SH-SY5Y (cell line): ENCODE measurements at regions not wholly inside any gene's neighbourhood (a gene's known extent, or its start where the extent isn't known, plus 50 kb on each side); places are given as distances from the start of the nearest gene placed in this dataset.

Experiments used
- GATA2 ChIP-seq: IDR thresholded peaks from 2 replicates; pipeline ENCODE4 v1.6.1; 2011; ENCODE audit warnings: mild to moderate bottlenecking, low read depth, low read length
- GATA3 ChIP-seq: IDR thresholded peaks from 2 replicates; pipeline ENCODE4 v1.6.1; 2011; ENCODE audit warnings: low read depth, mild to moderate bottlenecking, low read length, moderate library complexity

DNA sequence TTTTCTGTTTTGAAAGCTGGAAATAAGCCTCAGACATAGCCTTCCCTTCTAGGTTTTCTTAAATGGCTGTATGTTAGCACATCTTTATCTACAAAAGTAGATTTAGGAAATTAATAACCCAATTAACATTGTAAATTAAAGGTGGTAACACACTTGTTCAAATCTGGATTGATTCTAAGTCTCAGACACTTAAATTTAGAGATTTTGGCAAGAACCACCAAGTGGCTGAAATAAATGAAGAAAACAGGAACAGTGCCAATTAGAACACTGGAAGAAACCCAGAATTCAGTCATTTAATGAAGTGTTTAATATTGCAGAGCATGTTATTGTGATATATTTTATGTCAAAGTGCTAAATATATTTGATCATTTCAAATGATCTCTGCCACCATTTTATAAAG, 628.2 kb downstream of the USP25 start:
- no peak for TF ChIP-seq GATA3
- TF ChIP-seq GATA2, result no peak
